KMS-11 (cell line): ENCODE measurements at regions not wholly inside any gene's neighbourhood (a gene's known extent, or its start where the extent isn't known, plus 50 kb on each side); places are given as distances from the start of the nearest gene placed in this dataset.
"Not testable (repeated sequence)": the region's sequence is repeated elsewhere in the genome, so short reads cannot be mapped to it uniquely, and the experiment has no call there.

Source experiments
- H2AFZ ChIP-seq: fragments of 200-600 bp; sonication (generic); 2 replicates; pipeline ENCODE4 v1.6.1; 2016; ENCODE audit warnings: antibody characterized with exemption, mixed run types, low read depth
- H3K27ac ChIP-seq: fragments of 200-600 bp; sonication (generic); 2 replicates; pipeline ENCODE4 v1.6.1; 2016; ENCODE audit warnings: mild to moderate bottlenecking, mixed run types
- H3K27me3 ChIP-seq: fragments of 200-600 bp; sonication (generic); 2 replicates; pipeline ENCODE4 v1.6.1; 2017; ENCODE audit warnings: mild to moderate bottlenecking, low read depth, mixed run types, moderate library complexity; ENCODE audit not compliant: insufficient read depth
- H3K36me3 ChIP-seq: fragments of 200-600 bp; sonication (generic); 2 replicates; pipeline ENCODE4 v1.6.1; 2017; ENCODE audit warnings: mild to moderate bottlenecking, mixed run types; ENCODE audit not compliant: insufficient read depth
- H3K4me1 ChIP-seq: fragments of 200-600 bp; sonication (generic); 2 replicates; pipeline ENCODE4 v1.6.1; 2016; ENCODE audit warnings: mild to moderate bottlenecking, low read depth, mixed run types; ENCODE audit not compliant: poor library complexity, severe bottlenecking
- H3K4me2 ChIP-seq: fragments of 200-600 bp; sonication (generic); 2 replicates; pipeline ENCODE4 v1.7.0; 2016; ENCODE audit warnings: mild to moderate bottlenecking, mixed run types
- H3K4me3 ChIP-seq: fragments of 200-600 bp; sonication (generic); IDR thresholded peaks from 2 replicates; pipeline ENCODE4 v1.6.1; 2017; ENCODE audit warnings: low read depth, low read length, mixed read lengths; ENCODE audit not compliant: insufficient read depth
- H3K79me2 ChIP-seq: fragments of 200-600 bp; sonication (generic); 2 replicates; pipeline ENCODE4 v1.6.1; 2016; ENCODE audit warnings: low read depth, mixed run types; ENCODE audit not compliant: insufficient read depth
- H3K9ac ChIP-seq: fragments of 200-600 bp; sonication (generic); 2 replicates; pipeline ENCODE4 v1.6.1; 2016; ENCODE audit warnings: mild to moderate bottlenecking, mixed run types
- H4K20me1 ChIP-seq: fragments of 200-600 bp; sonication (generic); 2 replicates; pipeline ENCODE4 v1.6.1; 2016; ENCODE audit warnings: mild to moderate bottlenecking, mixed run types; ENCODE audit not compliant: insufficient read depth
- CTCF ChIP-seq: fragments of 200-600 bp; sonication (generic); conservative IDR thresholded peaks from 2 replicates; pipeline ENCODE4 v1.6.1; 2017; ENCODE audit warnings: low read depth, mild to moderate bottlenecking, antibody characterized with exemption, low read length, moderate library complexity, mixed read lengths

- H3K79me2 ChIP-seq, result no peaks in the 10 kb centered on the region
- H3K4me1 ChIP-seq, result no peaks in the 10 kb centered on the region
- H3K27me3 ChIP-seq, result no peaks in the 10 kb centered on the region
- H3K36me3 ChIP-seq, result no peaks in the 10 kb centered on the region
- no peak overlapping the region for H3K9ac ChIP-seq
- no peaks in the 10 kb centered on the region for H4K20me1 ChIP-seq
- H3K4me2 ChIP-seq, result no peak overlapping the region
- TF ChIP-seq CTCF, result no peak
- H3K27ac ChIP-seq, result no peak overlapping the region
- H3K4me3 ChIP-seq, result no peak overlapping the region
- H2AFZ ChIP-seq, result no peak overlapping the region
Observed at GRCh38 chr3:189003410-189003809, 168.4 kb upstream of the TPRG1 start.

- Histone ChIP-seq H4K20me1 (no peaks in the 10 kb centered on the region), H3K4me3 (no peak overlapping the region), H3K27me3 (no peaks in the 10 kb centered on the region), H3K79me2 (no peaks in the 10 kb centered on the region), H3K9ac (no peak overlapping the region), H3K4me2 (no peak overlapping the region), H2AFZ (no peak overlapping the region), H3K27ac (no peak overlapping the region), H3K36me3 (no peaks in the 10 kb centered on the region), H3K4me1 (no peaks in the 10 kb centered on the region)
- no peak for TF ChIP-seq CTCF
Observed at GRCh38 chr3:189013224-189013888, 158.4 kb upstream of the TPRG1 start.

- TF ChIP-seq CTCF, result no peak
- Histone ChIP-seq H3K27ac (no peak overlapping the region), H3K9ac (no peak overlapping the region), H3K4me2 (no peak overlapping the region), H3K79me2 (no peaks in the 10 kb centered on the region), H2AFZ (no peak overlapping the region), H4K20me1 (no peaks in the 10 kb centered on the region), H3K27me3 (no peaks in the 10 kb centered on the region), H3K4me1 (no peaks in the 10 kb centered on the region), H3K36me3 (no peaks in the 10 kb centered on the region), H3K4me3 (no peak overlapping the region)
Observed at GRCh38 chr3:189014526-189014925, 157.2 kb upstream of the TPRG1 start.

GRCh38 chr3:189022576-189023466, 148.9 kb upstream of the TPRG1 start:
- H3K36me3 ChIP-seq, H2AFZ ChIP-seq, H3K27me3 ChIP-seq, H4K20me1 ChIP-seq, H3K9ac ChIP-seq, H3K27ac ChIP-seq, H3K4me3 ChIP-seq, H3K4me1 ChIP-seq, H3K79me2 ChIP-seq, H3K4me2 ChIP-seq: not testable (repeated sequence)

GRCh38 chr3:189025866-189026265, 145.9 kb upstream of the TPRG1 start:
- Histone ChIP-seq H4K20me1 (no peaks in the 10 kb centered on the region), H3K36me3 (no peaks in the 10 kb centered on the region), H3K27ac (no peak overlapping the region), H3K9ac (no peak overlapping the region), H2AFZ (no peak overlapping the region), H3K4me2 (no peak overlapping the region), H3K4me3 (no peak overlapping the region), H3K4me1 (no peaks in the 10 kb centered on the region), H3K27me3 (no peaks in the 10 kb centered on the region), H3K79me2 (no peaks in the 10 kb centered on the region)
- no peak for TF ChIP-seq CTCF
